AG04449 (cell line): ENCODE measurements at regions not wholly inside any gene's neighbourhood (a gene's known extent, or its start where the extent isn't known, plus 50 kb on each side); places are given as distances from the start of the nearest gene placed in this dataset.

Experiments
- CTCF ChIA-PET: fragments of 350-600 bp; formaldehyde crosslinking; extraction: SDS; loops from one replicate; lab custom pipeline; 2021; ENCODE audit warnings: antibody characterized with exemption; lab: Yijun Ruan, JAX
- POLR2A ChIA-PET: fragments of 400-600, 350-600 bp; formaldehyde crosslinking; extraction: SDS; loops from one replicate; lab custom pipeline; 2020; ENCODE audit warnings: antibody characterized with exemption, inconsistent platforms; lab: Yijun Ruan, JAX
- DNase-seq: peaks from one replicate; pipeline ENCODE4 v3.0.0-alpha.2; 2010; ENCODE audit warnings: low read depth, low spot score
- H3K4me3 ChIP-seq: 2 replicates; pipeline ENCODE4 v1.5.1; 2011; ENCODE audit warnings: low read depth, mild to moderate bottlenecking, control low read depth, low read length
- TF ChIP-seq, protein P1 (sequence below): IDR thresholded peaks from one replicate; pipeline ENCODE4 v1.5.1; 2011; ENCODE audit warnings: mild to moderate bottlenecking, moderate library complexity, low read length, control low read depth, inconsistent platforms; ENCODE audit not compliant: insufficient read depth; ENCODE audit errors: missing control alignments

DNA sequence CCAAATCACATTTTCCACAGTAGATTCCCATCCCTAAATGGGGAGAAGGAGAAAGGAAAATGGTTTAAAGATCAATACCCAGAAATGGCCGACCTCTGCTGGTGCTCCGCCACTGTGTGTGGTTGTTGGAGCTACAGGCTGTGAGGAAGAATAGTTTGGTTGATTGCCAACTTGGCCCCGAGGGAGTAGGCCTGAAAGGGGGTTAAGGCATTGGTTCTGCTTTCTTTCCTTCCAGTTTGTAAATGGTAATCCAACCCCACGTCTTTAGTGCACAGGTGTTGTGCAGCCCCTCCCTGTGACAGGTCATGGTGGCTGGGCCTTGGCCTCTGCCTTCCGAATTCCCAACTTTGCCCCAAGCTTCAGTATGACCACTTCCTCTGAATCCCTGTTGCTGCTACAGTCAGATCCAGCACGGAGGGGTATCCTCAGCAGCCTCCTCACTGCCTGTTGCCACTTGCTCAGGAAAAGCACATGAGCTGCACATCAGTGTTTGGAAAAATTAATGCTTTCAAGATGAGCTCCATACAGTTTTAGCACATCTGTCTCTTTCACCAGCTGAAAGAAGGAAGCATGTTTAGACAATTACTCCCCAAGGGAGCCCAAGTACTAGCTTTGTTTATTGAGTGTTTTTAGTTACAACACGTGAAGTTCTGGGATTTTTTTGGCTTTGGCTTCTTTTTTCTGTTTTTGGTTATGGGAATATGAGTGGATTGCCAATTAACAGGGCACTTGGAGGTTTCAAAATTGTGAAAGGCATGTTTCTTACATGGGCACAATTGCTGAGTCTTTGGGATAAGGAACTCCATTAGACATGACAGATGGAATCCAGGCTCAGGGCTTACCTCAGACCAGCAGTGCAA is 92.3 kb upstream of the ROPN1 start:
- ChIA-PET CTCF (interaction anchor here (0.8 to 8.9 kb wide), 4 partner anchors 6 to 143 kb away, joined by 3 to 86 read pairs (median 3); no protein-coding TSS in a partner anchor), POLR2A (no interaction called here)
- H3K4me3 ChIP-seq: no peak overlapping the region
- DNase-seq: peak; percentile 21
- TF ChIP-seq, protein P1, sequence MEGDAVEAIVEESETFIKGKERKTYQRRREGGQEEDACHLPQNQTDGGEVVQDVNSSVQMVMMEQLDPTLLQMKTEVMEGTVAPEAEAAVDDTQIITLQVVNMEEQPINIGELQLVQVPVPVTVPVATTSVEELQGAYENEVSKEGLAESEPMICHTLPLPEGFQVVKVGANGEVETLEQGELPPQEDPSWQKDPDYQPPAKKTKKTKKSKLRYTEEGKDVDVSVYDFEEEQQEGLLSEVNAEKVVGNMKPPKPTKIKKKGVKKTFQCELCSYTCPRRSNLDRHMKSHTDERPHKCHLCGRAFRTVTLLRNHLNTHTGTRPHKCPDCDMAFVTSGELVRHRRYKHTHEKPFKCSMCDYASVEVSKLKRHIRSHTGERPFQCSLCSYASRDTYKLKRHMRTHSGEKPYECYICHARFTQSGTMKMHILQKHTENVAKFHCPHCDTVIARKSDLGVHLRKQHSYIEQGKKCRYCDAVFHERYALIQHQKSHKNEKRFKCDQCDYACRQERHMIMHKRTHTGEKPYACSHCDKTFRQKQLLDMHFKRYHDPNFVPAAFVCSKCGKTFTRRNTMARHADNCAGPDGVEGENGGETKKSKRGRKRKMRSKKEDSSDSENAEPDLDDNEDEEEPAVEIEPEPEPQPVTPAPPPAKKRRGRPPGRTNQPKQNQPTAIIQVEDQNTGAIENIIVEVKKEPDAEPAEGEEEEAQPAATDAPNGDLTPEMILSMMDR: no peak

DNA sequence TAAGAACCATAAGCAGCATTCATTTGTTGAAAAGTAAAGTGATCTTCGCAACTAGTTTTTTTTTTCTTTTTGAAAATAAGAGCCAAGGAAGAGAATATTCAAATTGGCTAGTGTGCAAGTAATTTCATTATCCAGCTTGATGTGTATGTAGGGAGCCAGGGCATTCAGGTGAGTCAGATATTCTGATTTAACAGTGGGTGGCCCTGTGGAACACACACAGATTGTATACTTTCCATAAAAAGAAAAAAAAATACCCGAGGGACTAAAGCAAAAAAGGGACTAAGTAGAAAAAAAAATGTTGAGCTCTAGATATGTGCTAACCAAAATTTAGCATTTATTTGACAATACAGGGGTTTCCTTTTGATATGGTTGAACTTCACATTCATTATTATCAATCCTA is 96.9 kb upstream of the ROPN1 start:
- POLR2A ChIA-PET: interaction anchor here (1.0 to 1.1 kb wide), 2 partner anchors 30 to 56 kb away, joined by 3 read pairs; partner anchors contain the start of gene KALRN
- DNase-seq: no peak
- no peak overlapping the region for H3K4me3 ChIP-seq
- CTCF ChIA-PET: interaction anchor here (0.6 to 7.1 kb wide), 8 partner anchors 8 to 192 kb away, joined by 3 to 86 read pairs (median 4); partner anchors contain the start of gene KALRN
- TF ChIP-seq, protein P1: no peak

DNA sequence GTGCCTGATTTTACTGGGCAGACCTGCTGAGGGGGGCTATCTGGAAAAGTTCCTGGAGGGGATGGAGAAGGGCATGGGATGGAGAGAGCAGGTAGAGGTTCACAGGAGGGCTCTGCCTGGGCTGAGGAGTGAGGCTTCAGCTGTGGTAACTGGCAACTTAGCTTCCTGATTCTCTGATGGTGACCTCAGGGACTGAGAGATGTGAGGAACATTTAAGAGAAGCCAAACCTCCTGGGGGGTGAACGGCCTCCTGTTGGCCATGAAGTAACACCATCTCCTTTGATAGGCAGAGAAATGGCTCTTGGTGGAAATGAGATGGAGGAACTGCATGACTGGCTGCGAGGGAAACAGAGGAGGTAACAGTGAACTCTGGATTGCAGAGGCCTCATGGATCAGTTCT is 97.3 kb upstream of the ROPN1 start:
- ChIA-PET CTCF (interaction anchor here (0.6 to 7.1 kb wide), 8 partner anchors 9 to 192 kb away, joined by 3 to 86 read pairs (median 4); partner anchors contain the start of gene KALRN), POLR2A (interaction anchor here (1.0 to 1.1 kb wide), 2 partner anchors 30 to 56 kb away, joined by 3 read pairs; partner anchors contain the start of gene KALRN)
- DNase-seq: no peak
- H3K4me3 ChIP-seq: no peak overlapping the region
- TF ChIP-seq, protein P1: no peak

DNA sequence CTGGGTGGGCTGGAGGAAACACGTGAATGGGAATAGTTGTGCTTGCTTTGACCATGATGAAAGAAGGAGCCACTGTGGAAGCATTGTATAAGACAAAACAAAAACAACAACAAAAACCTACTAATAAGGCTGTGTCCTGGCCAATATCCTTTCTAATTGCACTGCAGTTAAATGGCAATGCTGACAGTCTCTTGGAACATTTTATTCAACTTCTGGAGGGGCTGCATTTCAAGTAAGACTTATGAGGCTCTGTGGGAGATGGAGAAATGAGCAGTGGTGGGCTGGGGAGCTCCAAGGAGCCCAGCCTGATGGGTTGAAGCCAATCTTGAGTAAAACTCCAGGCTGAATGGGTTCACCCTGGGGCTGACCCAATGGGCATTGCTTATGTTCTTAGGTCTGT is 99.8 kb upstream of the ROPN1 start:
- ChIA-PET POLR2A (no interaction called here), CTCF (interaction anchor here (7.1 kb wide), 1 partner anchor 12 kb away, joined by 86 read pairs; no protein-coding TSS in a partner anchor)
- H3K4me3 ChIP-seq: no peak overlapping the region
- DNase-seq: no peak
- TF ChIP-seq, protein P1: no peak

DNA sequence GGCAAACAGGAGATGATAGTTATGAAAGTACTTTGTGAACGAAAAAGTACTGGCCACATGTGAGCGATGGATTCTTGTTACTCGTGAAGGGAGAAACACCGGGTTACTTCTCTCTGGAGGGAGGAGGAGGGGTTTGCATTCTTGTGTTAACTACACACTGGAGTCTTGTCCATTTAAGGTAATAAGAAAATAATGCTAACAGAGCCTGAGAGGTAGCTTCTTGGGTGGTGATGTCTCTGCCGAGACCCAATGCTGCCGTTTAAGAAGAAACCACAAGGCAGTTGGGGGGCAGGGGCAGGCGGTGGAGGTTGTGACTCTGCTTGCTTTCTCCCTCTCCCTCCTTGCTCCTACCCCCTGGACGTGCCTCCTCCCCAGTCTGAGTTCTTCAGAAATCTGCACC is 100.9 kb upstream of the ROPN1 start:
- H3K4me3 ChIP-seq: no peak overlapping the region
- ChIA-PET CTCF (interaction anchor here (1.0 to 7.1 kb wide), 4 partner anchors 12 to 180 kb away, joined by 3 to 86 read pairs (median 6); no protein-coding TSS in a partner anchor), POLR2A (interaction anchor here (1.1 kb wide), 1 partner anchor 14 kb away, joined by 3 read pairs; no protein-coding TSS in a partner anchor)
- TF ChIP-seq, protein P1: no peak
- DNase-seq: peak; percentile 69

DNA sequence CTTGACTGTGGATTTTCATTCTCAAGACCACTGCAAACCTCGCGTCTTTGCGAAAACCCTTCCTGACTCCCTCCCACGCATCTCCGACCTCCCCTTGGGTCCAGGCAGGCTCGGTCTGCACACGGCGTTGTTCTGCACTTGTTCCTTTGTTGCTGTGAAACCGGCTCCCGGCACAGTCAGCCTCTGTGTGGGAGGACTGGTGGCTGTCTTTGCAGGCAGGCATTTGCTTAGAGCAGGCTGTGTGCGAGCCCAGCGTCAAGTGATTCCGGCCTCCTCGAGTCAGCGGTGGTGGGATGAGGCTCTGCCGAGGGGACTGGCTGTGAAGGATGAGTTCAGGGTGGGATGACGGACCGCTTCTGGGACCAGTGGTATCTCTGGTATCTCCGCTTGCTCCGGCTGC is 102.6 kb upstream of the ROPN1 start:
- no peak for DNase-seq
- POLR2A ChIA-PET: no interaction called here
- TF ChIP-seq, protein P1: no peak
- CTCF ChIA-PET: interaction anchor here (1.1 to 2.8 kb wide), 3 partner anchors 12 to 179 kb away, joined by 3 to 8 read pairs (median 3); no protein-coding TSS in a partner anchor
- H3K4me3 ChIP-seq: no peak overlapping the region
